Gastrocnemius medialis (tissue), 4 donors: ENCODE measurements at regions not wholly inside any gene's neighbourhood (a gene's known extent, or its start where the extent isn't known, plus 50 kb on each side); places are given as distances from the start of the nearest gene placed in this dataset.

Experiments used
- ATAC-seq, 2 donors: fragments of 150-250 bp; one replicate each; pipeline ENCODE4 v1.9.1; 2016
- DNase-seq, 2 donors: peaks; one replicate each; pipeline ENCODE4 v3.0.0-alpha.2; 2019
- H3K27ac ChIP-seq, 4 donors: fragments of 200-600 bp; sonication (generic); 1 replicate in 1 of 4; 2 replicates in 3 of 4; pipeline ENCODE4 v1.5.1; 2016 to 2018; ENCODE audit warnings: mild to moderate bottlenecking in 2 of 4, moderate library complexity in 1 of 4
- H3K27me3 ChIP-seq, 3 donors: fragments of 200-600 bp; sonication (generic) in 2 of 3; 1 replicate in 1 of 3; 2 replicates in 2 of 3; pipeline versions ENCODE4 v1.5.1 to v1.6.0; 2016 to 2019; ENCODE audit warnings: mild to moderate bottlenecking in 1 of 3, moderate library complexity in 1 of 3
- H3K36me3 ChIP-seq, 2 donors: fragments of 200-600 bp; sonication (generic) in 1 of 2; one replicate each; pipeline ENCODE4 v1.5.1; 2017 to 2018
- H3K4me1 ChIP-seq, 2 donors: fragments of 200-600 bp; sonication (generic) in 1 of 2; one replicate each; pipeline ENCODE4 v1.5.1; 2016 to 2017; ENCODE audit warnings: mild to moderate bottlenecking in 2 of 2
- H3K4me3 ChIP-seq, 4 donors: fragments of 200-600 bp; sonication (generic) in 3 of 4; 1 replicate in 1 of 4; 2 replicates in 3 of 4; pipeline ENCODE4 v1.5.1; 2016 to 2019; ENCODE audit warnings: mild to moderate bottlenecking in 2 of 4
- H3K9me3 ChIP-seq, 3 donors: fragments of 200-600 bp; sonication (generic) in 2 of 3; 1 replicate in 1 of 3; 2 replicates in 2 of 3; pipeline ENCODE4 v1.5.1; 2016 to 2019
- POLR2A ChIP-seq, 2 donors: fragments of 450-650 bp; IDR thresholded peaks; one replicate each; pipeline ENCODE4 v1.6.1; 2017; ENCODE audit warnings: antibody characterized with exemption in 2 of 2, mild to moderate bottlenecking in 2 of 2, moderate library complexity in 2 of 2
- in situ Hi-C, 4 donors: fragments of 200-750 bp; cut with MboI; loops; one replicate each; pipeline versions ENCODE4 v1.15.0 to v1.8.0; 2017; ENCODE audit warnings: low sequenced_read_pairs in 4 of 4
- intact Hi-C: fragments of 100-400 bp; cut with DNase I; formaldehyde crosslinking; loops from one replicate; pipeline ENCODE4 v1.15.1; 2023; ENCODE audit warnings: low total_unique reads
- TF ChIP-seq, protein P1 (sequence below), 5 experiments: fragments of 450-650 bp in 3 of 5; fragments of 200-600 bp in 2 of 5; sonication (generic) in 2 of 5; IDR thresholded peaks in 4 of 5; conservative IDR thresholded peaks in 1 of 5; 1 replicate in 4 of 5; 2 replicates in 1 of 5; pipeline ENCODE4 v1.5.1; 2016 to 2019; ENCODE audit warnings: antibody characterized with exemption in 5 of 5, mild to moderate bottlenecking in 3 of 5, moderate library complexity in 3 of 5

DNA sequence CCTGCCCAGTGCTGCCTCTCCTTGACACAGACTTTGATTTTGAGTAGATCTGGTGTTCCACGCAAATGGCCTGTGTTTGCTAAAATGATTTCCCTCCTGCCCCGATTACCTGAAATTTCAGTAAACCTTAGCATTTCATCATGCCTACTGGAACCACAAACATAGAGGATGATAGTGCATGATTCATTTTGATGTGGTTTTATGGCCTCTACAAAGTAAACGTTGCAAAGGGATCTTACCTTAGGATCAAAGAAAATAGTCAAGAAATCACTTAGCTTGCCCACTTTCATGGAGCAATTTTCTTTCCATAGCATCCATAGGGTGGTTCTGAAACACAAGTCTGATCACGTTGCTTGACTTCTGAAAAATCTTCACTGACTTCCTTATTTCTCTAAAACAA lies 524.6 kb upstream of the ATP11B start:
- in situ Hi-C loops: loop anchor here in 1 of 4 donors (25.0 kb wide), 1 partner anchor 556 kb away; the partner anchor contains the start of gene SOX2
- TF ChIP-seq, protein P1, sequence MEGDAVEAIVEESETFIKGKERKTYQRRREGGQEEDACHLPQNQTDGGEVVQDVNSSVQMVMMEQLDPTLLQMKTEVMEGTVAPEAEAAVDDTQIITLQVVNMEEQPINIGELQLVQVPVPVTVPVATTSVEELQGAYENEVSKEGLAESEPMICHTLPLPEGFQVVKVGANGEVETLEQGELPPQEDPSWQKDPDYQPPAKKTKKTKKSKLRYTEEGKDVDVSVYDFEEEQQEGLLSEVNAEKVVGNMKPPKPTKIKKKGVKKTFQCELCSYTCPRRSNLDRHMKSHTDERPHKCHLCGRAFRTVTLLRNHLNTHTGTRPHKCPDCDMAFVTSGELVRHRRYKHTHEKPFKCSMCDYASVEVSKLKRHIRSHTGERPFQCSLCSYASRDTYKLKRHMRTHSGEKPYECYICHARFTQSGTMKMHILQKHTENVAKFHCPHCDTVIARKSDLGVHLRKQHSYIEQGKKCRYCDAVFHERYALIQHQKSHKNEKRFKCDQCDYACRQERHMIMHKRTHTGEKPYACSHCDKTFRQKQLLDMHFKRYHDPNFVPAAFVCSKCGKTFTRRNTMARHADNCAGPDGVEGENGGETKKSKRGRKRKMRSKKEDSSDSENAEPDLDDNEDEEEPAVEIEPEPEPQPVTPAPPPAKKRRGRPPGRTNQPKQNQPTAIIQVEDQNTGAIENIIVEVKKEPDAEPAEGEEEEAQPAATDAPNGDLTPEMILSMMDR (IDR thresholded peaks at IDR 0.05 in 4 of 5, conservative IDR thresholded peaks at IDR 0.05 in 1 of 5): no peak
- no peak for TF ChIP-seq POLR2A (IDR thresholded peaks at IDR 0.05)
- ATAC-seq: no peak

DNA sequence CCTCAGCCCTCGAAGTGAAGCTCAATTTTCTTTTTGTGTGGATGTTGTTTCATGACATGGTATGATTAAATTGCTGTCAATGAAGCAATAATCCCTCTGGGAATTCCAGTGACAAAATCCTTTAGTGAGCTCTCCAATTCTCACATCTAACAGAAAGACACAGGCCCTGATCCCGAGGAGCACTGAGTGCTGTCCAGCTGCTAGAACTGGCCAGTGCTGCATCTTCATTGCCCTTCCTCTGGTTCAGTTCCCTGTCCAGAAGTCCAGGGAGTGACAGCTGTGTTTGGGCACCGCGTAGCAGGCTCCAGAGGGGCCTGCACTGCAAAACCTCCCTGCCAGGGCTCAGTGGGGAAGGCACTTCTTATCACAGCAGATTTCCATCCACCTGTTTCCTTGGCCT lies 516.8 kb upstream of the ATP11B start:
- in situ Hi-C loops (no loop called here), intact Hi-C loops (no loop called here)
- Histone ChIP-seq H3K36me3 (no peaks in the 10 kb centered on the region), H3K4me3 (no peak overlapping the region), H3K27ac (no peak overlapping the region), H3K27me3 (no peaks in the 10 kb centered on the region), H3K4me1 (no peaks in the 10 kb centered on the region), H3K9me3 (no peaks in the 10 kb centered on the region)
- DNase-seq (no peak), ATAC-seq (no peak)
- no peak for TF ChIP-seq POLR2A (IDR thresholded peaks at IDR 0.05)
- TF ChIP-seq, protein P1 (IDR thresholded peaks at IDR 0.05 in 4 of 5, conservative IDR thresholded peaks at IDR 0.05 in 1 of 5): no peak

More for the DNA sequence above, 524.6 kb upstream of the ATP11B start:
- Histone ChIP-seq H3K4me1 (no peaks in the 10 kb centered on the region), H3K9me3 (no peaks in the 10 kb centered on the region), H3K27me3 (no peaks in the 10 kb centered on the region), H3K36me3 (no peaks in the 10 kb centered on the region), H3K4me3 (no peak overlapping the region), H3K27ac (no peak overlapping the region)
- intact Hi-C loops: no loop called here
- DNase-seq: no peak

DNA sequence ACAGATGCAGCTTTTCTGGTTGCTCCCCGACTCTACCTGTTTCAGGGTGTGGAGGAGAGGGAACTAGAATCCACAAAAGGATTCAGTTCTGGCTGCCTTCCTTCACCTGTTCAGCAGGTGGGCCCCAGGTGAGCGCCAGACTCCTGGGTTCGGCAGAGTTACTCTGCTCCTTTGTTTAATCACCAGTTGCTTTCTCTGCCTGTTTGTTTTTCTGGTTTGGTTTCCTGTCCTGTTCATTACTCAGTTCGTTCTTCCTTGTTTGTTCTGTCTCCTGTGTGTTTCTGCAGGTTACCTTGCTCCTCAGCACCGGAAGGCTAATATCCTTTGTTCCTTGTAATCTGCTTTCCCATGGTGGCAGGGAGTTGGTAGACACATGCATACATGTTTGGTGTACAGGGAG lies 508.5 kb upstream of the ATP11B start:
- Histone ChIP-seq H3K4me3 (no peak overlapping the region), H3K27ac (no peak overlapping the region), H3K9me3 (no peaks in the 10 kb centered on the region), H3K36me3 (no peaks in the 10 kb centered on the region), H3K4me1 (no peaks in the 10 kb centered on the region), H3K27me3 (no peaks in the 10 kb centered on the region)
- ATAC-seq (no peak), DNase-seq (no peak)
- intact Hi-C loops: no loop called here
- no peak for TF ChIP-seq POLR2A (IDR thresholded peaks at IDR 0.05)
- TF ChIP-seq, protein P1 (IDR thresholded peaks at IDR 0.05 in 4 of 5, conservative IDR thresholded peaks at IDR 0.05 in 1 of 5): no peak
- in situ Hi-C loops: no loop called here

DNA sequence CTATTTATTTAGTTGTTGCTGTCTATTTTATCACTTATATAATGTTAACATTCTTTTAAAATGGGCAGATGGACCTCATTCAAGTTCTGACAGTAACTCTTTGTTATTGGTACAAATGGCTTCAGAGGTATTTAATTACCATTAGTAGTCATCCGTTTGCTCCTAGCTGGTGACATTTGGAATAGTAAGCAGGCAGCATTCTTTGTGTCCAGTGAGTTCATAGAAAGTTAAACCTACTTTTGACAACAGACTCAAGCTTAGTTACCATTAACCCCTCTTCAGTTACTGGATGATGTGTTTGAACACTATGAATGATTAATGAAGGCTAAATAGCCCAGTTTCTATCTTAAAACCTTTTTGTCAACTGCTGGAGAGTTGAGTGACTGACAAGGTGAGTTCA lies 500.7 kb upstream of the ATP11B start:
- DNase-seq (no peak), ATAC-seq (no peak)
- no peak overlapping the region for H3K27ac ChIP-seq
- H3K9me3 ChIP-seq: no peaks in the 10 kb centered on the region
- H3K4me3 ChIP-seq: no peak overlapping the region
- no peak for TF ChIP-seq POLR2A (IDR thresholded peaks at IDR 0.05)
- TF ChIP-seq, protein P1 (IDR thresholded peaks at IDR 0.05 in 4 of 5, conservative IDR thresholded peaks at IDR 0.05 in 1 of 5): no peak
- no peaks in the 10 kb centered on the region for H3K27me3 ChIP-seq
- intact Hi-C loops: no loop called here
- H3K36me3 ChIP-seq: no peaks in the 10 kb centered on the region
- no peaks in the 10 kb centered on the region for H3K4me1 ChIP-seq
- in situ Hi-C loops: no loop called here

DNA sequence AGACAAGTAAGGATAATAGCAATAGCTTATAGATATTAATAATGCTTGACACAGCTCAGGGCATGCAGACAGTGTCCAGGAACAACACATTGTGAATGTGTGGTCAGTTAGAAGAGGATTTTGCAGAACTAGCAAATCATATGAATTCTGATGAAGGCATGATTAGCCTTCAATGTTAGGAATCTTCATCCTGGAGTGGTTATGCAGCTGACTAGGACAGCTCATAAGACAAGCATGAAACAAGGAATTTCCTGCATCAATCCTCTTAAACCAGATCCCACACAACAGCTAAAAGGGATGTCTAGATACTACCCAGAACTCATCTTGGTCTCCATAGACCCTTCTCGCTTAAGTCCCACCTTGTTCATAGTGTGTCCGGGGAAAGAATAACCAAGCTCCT lies 499.0 kb upstream of the ATP11B start:
- intact Hi-C loops (no loop called here), in situ Hi-C loops (no loop called here)
- Histone ChIP-seq H3K4me3 (no peak overlapping the region), H3K4me1 (no peaks in the 10 kb centered on the region), H3K27ac (no peak overlapping the region), H3K36me3 (no peaks in the 10 kb centered on the region), H3K9me3 (no peaks in the 10 kb centered on the region), H3K27me3 (no peaks in the 10 kb centered on the region)
- TF ChIP-seq, protein P1 (IDR thresholded peaks at IDR 0.05 in 4 of 5, conservative IDR thresholded peaks at IDR 0.05 in 1 of 5): no peak
- no peak for TF ChIP-seq POLR2A (IDR thresholded peaks at IDR 0.05)
- no peak for ATAC-seq
- DNase-seq: no peak
